ENCODE measurements at regions not wholly inside any gene's neighbourhood (a gene's known extent, or its start where the extent isn't known, plus 50 kb on each side); places are given as distances from the start of the nearest gene placed in this dataset.
"Not testable (repeated sequence)": the region's sequence is repeated elsewhere in the genome, so short reads cannot be mapped to it uniquely, and the experiment has no call there.

DNA sequence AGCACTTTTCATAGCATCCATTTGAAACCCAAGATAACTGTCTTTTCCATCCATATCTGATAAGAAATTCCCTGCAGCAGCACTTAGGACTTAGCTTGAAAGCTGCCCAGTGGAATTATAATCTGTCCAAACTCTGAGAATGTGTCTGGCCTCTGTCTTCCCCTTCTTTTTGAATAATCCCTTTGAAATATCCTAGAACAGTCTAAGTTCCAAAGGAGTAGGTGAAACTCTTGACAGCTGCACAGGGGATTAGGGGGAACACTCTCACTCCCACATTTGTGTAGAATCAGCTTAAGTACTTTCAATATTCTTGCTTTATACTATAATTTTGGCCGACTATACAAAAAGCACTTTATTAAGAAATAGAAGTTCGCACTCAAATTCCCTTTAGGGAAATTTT is 157.7 kb downstream of the PAPSS1 start:
- no peak for FAIRE-seq

DNA sequence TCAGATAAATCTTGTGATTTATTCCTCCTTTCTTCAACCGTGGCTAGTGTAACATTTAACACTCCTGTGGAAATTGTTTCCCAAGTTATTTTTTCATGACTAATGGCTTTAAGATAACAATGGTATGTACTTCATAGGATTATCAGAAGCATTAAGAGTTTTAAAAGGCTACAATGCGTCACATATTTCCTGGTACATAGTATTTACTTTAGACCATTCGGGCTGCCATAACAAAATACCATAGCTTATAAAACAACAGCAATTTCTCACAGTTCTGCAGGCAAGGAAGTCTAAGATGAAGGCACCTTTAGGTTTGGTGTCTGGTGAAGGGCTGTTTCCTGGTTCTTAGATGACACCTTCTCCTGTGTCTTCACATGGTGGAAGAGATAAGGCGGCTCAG is 158.6 kb downstream of the PAPSS1 start:
- FAIRE-seq = no peak

DNA sequence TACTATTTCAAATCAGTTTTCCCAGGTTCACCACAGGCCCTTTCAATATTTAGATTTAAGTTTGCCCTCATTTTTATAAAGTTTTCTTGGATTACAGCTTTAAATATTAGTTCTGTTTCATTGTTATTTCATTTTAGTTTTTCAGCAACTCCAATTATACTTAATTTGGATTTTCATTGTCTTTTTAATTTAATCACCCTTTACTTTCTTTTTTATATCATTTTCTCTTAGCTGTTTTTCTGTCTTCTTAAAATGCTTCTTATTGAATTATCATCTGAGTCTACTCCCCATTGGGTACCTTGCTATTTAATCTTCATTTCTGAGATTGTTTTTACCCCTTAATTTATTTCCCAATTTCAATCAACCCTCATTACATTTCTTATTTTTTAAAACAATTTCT is 160.4 kb downstream of the PAPSS1 start:
- no peak for FAIRE-seq

DNA sequence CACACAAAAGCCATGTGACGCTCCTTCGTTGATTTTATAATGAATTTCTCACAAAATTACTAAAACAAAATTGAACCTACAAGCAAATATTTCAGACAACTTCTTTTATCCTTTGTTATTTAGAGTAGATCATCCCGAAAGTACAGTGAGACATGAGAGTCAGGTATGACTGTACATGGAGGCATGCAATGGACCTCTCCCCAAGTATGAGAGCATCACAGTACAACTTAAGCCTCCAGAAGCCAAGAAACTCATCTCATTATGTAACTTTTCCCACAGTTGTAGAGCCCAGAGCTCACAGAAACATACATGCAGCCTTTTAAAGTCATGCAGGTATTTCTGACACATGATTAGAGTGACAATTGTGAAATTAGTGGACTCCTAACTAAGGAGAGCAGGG is 167.7 kb downstream of the PAPSS1 start:
- FAIRE-seq = no peak

DNA sequence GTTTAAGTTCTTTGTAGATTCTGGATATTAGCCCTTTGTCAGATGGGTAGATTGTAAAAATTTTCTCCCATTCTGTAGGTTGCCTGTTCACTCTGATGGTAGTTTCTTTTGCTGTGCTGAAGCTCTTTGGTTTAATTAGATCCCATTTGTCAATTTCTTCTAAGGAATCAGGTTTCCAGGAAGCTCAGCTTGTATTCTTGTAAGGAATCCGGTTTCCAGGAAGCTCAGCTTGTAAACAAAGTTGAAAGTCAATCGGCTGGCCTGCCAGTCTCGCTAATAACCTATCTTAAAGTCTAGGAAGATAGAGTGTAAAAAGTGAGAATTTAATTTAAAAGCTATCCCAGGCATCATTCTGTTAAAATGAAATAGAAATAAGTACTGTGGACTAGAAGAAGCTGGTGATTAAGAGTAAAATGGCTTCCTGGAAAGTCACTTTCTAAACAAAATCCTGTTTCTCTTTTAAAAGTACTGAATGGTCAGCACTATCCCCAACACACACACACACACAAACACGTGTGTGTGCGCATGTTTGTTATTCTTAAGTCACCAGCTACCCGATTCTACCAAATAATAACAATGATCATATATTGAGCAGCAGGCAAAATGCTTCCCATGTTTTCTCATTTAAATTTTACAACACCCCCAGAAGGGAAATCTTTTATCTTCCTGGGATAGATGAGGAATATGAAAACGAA is 171.7 kb downstream of the PAPSS1 start:
- no peak for FAIRE-seq

DNA sequence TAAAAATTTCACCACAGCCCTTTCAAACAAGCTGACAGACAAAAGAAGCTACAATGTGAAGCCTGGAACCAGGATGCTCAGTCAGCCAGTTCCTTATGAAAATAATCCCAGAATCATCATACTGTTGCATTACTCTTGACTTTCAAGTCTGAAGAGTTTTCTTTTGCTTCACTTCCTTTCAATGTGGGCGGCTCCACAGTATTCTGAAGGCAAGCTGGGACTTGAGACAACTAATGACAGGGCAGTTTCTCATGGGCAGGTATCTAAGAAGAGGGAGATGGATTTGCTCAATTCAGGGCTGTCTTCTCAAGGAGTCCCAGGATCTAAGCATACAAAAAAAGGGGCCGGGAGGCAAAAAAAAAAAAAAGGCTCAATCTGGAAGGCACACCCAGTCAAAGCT is 173.4 kb downstream of the PAPSS1 start:
- FAIRE-seq = no peak

DNA sequence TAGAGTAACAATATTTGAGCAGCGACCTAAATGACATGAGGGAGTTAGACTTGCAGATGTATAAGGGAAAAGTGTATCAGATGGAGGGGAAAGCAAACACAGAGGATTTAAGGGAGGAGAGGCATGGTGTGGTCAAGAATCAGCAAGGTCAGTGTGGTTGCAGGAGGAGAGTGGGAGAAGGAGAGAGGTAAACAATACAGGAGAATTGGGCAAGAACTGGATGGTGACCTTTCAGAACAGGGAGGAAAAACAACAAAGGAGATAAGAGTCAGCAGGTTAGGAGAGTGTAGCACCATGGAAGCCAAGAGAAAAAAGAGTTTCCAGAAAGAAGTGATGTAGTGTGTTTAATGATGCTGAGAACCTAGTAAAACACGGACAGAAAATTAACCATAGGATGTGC is 178.5 kb downstream of the PAPSS1 start:
- no peak for FAIRE-seq

DNA sequence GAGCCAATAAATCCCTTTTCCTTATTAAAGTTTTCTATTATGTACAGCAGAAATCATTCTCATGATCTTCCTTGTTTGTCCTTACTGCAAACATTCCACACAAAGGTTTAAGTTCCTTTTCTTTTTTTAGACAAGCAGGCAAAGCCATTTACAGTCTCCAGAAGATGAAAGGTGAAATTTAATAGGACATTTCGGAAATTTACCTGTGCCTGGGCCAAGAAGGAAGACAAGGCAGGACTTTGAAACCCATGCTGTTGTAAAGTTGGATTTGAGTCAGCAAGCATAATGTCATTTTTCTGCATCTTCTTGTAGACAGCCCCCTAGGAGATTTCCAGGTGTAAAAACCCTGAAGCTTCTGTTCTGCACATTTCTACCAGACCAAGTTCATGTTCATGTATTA is 188.1 kb downstream of the PAPSS1 start:
- FAIRE-seq = no peak

DNA sequence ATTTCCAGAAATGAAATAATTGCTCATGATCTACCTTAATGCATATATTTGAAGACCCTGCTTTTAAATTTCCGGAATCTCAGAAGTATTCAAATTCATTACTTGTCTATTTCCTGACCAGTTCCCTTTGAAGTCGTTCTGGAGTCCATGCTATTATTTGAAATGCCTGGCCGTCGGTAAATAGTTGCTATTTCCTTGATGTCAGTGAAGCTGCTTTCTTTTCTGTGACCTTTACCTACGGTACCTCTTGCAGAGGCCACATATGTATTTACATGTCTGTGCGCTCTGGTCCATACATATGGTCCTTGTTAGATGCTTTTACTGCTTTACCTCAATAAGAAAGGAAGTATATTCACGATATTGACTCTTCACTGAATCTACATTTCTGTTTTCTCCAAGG is 199.7 kb downstream of the PAPSS1 start:
- FAIRE-seq = no peak

DNA sequence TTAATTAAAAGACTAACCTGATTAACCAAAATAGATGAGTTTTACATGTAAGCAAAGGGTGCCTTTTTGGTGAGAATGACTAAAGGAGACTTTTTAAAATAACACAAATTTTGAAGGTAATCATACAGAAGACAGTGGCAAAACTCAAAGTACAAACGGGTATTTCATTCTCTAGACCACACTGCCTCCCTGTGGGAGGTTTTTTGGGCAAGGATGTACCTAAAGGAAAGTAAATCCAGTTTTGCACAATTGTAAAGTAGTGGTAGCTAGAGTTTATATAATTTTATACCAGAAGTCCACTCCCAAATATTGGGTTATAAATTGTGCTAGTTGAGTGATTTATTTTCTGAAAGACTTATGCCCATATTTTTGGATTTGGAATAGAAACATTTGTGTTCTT is 201.0 kb downstream of the PAPSS1 start:
- peak; percentile 70 for FAIRE-seq

DNA sequence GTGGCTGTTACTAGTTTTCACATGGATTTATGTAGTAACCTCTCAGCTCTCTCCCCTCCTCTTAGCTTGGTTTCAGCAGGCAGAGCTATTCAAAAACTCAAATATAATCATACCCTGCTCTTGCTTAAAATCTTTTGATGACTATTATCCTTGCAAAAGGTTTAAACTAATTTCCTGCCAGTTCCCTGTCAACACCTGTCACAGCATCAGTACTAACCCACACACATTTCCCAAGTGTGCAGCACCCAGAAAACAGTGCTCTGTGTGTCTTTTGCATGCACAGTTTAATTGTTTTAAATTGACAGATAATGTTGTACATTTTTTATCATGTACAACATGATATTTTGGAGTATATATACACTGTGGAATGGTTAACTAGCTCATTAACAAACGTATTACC is 202.0 kb downstream of the PAPSS1 start:
- no peak for FAIRE-seq

DNA sequence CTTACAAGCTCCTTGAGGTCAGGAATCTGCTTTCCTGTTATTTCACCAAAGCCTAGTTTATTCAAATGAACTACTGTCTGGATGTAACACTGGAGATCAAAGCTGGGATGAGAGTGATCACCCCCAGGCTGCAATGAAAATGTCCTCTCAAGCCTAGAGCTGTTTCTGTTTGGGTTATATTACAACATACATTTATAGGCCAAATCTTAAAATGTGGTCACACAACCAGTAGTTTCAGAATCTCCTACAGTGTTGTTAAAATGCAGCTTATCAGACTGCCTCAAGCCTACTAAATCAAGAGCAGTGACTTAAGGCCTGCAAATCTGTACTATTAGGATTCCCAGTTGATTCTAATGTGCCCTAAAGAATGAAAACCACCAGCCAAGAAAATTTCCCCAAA is 207.5 kb downstream of the PAPSS1 start:
- no peak for FAIRE-seq

DNA sequence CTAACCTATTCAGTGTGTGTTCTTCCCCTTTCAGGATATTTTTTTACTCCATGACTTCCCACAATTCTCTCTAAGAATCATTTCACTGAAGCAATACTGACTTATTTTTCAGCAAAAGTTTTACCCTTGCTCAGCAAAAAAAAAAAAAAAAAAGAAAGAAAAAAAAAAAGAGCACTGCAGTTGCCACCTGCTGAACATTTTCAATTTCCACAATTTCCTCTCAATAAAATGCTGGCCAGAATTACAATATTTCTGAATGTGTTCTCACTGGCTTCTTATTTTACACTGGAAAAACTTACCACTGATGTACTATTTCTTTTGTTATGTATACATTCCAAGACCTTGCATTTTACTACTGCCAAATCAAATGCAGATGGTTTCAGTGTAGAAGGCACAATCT is 210.4 kb downstream of the PAPSS1 start:
- no peak for FAIRE-seq

DNA sequence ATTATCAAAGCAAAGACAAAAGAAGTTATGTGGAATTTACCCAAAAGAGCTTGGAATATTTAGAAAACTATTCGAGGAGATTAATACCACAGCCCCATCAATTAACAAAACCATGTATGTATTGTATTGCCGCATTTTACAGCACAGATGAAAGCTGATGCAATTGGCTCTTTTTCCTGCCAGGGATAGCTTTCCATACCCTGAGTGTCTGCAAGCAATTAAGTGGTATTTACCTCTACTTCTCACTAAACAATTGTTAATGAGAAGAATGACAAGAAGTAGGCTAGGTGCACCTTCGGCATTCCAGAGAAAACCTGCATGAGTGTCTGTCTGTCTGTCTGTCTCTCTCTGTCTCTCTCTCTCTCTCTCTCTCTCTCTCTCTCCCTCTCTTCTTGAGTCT is 219.5 kb downstream of the PAPSS1 start:
- no peak for FAIRE-seq

DNA sequence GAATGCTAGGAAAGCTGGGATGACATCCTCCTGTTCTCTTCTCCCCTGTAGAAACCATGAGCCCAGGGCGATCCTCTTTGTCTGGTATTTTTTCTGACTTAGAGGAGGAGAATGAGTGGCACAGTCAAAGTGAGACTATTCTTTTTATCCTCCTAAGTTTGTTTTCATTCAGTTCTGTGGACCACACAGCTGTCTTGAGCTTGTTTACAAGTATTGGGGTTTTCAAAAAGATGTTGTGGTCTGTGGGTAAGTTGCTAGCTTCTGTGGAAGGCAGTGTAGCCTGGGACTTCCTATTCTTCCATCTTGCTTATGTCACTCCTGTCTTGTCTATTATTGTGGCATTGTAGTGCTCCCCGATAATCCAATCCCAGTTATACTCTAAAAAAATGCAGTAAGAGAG is 223.0 kb downstream of the PAPSS1 start:
- no peak for FAIRE-seq

DNA sequence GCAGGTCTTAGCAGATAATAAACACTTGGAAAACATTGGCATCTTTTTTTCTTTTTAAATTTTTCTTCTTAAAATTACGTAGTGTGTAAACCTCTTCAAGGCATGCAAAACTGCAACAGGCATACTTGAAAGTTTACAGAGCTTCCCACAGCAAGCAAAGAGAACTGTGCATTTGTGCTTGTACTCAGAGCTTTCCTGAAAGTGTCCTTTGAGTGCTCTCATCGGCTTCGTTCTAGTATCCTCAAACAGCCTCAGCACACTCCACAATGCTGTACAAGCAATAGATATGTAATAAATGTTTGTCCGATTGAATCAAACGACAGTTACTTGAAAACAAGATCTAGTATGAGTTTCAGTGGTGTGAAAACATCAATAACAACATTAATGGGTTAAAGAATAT is 227.5 kb downstream of the PAPSS1 start:
- no peak for FAIRE-seq

DNA sequence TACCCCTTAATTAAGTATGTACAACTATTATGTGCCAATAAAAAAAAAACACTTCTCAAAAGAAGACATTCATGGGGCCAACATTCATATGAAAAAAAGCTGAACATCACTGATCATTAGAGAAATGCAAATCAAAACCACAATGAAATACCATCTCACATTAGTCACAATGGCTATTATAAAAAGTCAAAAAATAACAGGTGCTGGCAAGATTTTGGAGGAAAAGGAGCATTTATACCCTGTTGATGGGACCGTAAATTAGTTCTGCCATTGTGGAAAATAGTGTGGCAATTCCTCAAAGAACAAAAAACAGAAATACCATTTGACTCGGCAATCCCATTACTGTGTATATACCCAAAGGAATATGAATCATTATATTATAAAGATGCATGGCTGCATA is 229.9 kb downstream of the PAPSS1 start:
- no peak for FAIRE-seq

DNA sequence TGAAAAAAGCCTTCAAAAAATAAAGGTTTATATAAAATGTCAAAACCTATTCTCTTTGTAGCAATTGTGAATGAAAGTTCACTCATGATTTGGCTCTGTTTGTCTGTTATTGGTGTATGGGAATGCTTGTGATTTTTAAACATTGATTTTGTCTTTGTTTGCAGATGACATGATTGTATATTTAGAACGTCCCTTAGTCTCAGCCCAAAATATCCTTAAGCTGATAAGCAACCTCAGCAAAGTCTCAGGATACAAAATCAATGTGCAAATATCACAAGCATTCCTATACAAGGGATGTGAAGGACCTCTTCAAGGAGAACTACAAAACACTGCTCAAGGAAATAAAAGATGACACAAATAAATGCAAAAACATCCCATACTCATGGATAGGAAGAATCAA is 236.4 kb downstream of the PAPSS1 start:
- FAIRE-seq = not testable (repeated sequence)

DNA sequence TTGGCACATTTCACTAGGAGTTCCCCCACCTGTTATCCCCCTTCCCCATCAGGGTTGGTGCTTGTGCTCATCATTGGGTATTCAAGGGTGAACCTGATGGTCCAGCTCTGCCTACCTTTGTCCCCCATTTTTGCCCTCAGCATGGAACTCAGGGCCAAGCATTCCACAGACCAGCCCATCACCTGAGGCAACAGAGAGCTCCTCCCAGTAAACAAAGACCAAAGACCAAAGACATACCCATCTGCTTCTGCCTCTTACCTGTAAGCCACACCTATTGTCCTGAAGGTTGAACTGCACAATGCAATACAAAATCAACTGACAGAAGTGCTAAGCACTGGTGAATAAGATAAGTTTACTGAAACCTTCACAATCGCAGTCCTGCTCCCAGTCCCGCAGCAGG is 237.5 kb downstream of the PAPSS1 start:
- FAIRE-seq = no peak

DNA sequence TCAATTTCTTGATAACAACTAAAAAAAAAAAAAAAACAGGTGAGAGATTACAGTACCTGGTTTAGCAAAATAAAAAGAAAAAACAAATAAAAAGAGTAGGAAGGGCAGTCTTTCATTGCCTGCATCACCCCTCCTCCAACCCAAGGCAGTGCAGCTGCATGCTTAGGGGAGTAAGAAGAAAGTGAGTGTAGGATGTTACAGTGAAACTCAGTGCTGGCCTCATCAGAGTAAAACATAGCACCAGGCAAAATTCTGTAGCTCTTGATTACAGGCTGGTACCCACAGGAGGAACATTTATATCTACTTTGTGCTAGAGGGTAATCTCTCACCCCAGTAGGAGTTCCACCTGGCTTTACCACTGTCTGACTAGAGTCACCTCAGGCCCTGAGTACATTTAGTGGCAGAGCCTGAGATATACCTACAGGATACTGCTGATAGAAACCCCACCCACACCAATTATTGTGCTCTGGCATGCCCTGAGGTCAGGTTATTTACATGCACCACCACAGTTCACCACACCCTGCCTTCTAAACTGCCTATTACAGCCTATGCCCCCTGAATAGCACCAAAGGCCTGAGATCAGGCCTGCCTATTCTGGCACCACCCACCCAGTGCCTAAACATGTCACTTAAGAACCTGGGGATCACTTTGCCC is 241.6 kb downstream of the PAPSS1 start:
- no peak for FAIRE-seq

DNA sequence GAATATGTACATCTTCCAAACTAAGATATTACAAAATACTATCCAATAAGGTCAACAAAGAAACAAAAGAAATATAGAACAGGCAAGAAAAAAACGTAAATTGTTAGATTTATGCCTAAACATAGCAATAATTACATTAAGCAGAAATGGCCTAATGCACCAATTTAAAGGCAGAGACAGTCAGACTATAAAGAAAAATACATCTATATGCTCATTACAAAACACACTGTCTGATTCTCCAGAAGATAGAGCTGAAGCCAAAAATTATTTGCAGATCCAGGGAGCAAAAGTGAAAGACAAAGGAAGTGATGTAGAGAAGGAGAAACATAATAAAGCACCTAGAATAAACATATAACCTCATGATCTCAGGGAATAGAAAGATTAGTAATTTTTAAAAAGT is 246.9 kb downstream of the PAPSS1 start:
- no peak for FAIRE-seq

DNA sequence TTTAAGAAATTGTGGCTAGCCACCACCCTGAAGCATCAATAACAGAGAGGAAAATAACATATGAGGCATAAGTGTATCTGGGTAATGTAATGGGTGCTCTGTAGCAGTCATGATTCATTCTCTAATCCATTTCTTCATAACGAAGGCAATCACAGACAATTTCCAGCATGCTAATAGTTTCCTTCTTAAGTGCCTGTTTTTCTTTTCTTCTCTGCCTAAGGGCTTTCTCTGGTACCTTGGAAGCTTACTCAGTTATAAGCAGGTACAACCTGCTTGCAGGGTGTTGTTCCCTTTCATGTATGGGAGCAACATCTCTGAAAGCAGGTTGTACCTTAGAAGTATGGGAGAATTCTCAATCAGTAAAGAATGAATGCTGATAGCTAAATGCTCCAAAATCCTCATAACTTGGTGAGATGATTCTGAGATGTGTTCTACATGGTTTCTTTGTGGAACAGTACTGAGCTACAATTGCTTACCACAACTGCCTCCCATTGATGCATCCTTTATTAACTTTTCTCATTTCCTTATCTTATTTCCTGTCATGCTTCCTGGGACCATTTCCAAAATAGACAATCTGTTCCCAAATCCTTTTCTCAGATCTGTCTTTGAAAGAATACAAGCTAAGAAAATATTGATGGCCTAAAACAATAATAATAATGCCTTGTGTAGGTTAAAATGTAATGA is 247.6 kb downstream of the PAPSS1 start:
- no peak for FAIRE-seq

DNA sequence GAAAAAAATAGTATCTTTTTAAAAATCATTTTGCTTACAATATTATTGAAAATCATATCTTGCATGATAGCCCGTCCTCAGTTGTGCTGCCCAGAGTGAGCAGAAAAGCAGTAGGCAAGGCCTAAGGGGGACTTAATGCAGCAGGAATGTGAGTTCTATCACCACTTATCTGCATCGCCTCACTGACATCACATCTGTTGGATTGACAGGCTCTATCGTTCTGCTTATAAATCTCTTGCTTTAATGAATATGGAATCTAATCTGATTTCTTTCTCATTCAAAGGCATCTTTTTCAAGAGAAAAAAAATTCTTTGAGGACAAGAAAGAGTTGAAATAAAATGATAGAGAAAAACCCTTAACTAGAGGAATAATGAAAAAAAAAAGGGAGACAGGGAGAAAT is 249.9 kb downstream of the PAPSS1 start:
- FAIRE-seq = no peak

DNA sequence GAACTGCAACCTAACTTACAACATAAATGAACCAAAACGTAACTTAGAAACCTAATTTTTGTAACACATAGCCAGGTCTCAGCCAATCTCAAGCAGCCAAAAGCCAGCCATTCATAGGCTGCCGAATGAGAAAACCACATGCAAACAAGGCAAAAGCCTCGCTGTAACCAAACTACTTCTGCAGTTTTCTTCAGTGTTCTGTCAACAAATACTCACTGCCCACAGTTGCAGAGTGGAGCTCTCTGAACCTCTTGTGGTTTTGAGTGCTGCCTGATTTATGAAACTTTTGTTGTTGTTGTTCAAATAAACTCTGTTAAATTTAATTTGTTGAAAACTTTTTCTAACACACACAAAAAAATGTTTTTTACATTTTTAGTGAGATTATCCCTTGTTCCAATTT is 251.2 kb downstream of the PAPSS1 start:
- FAIRE-seq = no peak

DNA sequence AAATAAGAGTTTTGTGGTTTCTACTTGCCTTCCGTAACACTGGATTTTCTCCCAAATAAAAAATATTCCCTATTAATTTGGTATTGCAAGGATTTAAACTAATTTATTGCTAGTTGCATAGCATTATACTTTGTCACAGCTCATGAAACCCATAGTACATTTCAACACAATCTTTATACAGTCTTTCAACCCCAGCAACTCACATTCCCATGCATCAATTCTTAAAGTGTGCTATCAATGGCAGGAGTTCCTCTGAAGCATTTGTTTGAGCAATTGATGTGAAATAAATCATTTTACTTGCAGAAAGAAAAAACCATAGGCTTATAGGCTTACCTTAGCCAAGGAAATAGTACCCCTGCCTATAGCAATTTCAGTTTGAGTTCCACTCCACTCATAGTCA is 251.9 kb downstream of the PAPSS1 start:
- FAIRE-seq = no peak
